ENCODE measurements at regions not wholly inside any gene's neighbourhood (a gene's known extent, or its start where the extent isn't known, plus 50 kb on each side); places are given as distances from the start of the nearest gene placed in this dataset.

- peaks cover 6% of the 10 kb centered on the region for H3K36me3 Mint-ChIP-seq
- H3K27me3 Mint-ChIP-seq: no peaks in the 10 kb centered on the region
- no peak overlapping the region for H3K27ac Mint-ChIP-seq
- no peak for DNase-seq (ENCODE audit: extremely low spot score, unreplicated experiment)
- H3K4me3 Mint-ChIP-seq: no peak overlapping the region
- no peak for TF ChIP-seq CTCF (conservative IDR thresholded peaks at IDR 0.05)
- peaks cover 9% of the 10 kb centered on the region for H3K4me1 Mint-ChIP-seq (ENCODE audit: unreplicated experiment)
- no peaks in the 10 kb centered on the region for H3K9me3 Mint-ChIP-seq
Measured at GRCh38 chr13:33973194-33973593, 155.2 kb downstream of the RFC3 start.

GRCh38 chr13:33976965-33977364 is 159.0 kb downstream of the RFC3 start:
- Mint-ChIP-seq H3K4me3 (no peak overlapping the region), H3K4me1 (ENCODE audit: unreplicated experiment) (no peaks in the 10 kb centered on the region), H3K36me3 (no peaks in the 10 kb centered on the region), H3K27me3 (no peaks in the 10 kb centered on the region), H3K9me3 (peaks cover 4% of the 10 kb centered on the region), H3K27ac (no peak overlapping the region)
- no peak for DNase-seq (ENCODE audit: extremely low spot score, unreplicated experiment)
- TF ChIP-seq CTCF (conservative IDR thresholded peaks at IDR 0.05): no peak

GRCh38 chr13:33978653-33979052 is 160.7 kb downstream of the RFC3 start:
- H3K36me3 Mint-ChIP-seq: no peaks in the 10 kb centered on the region
- no peaks in the 10 kb centered on the region for H3K27me3 Mint-ChIP-seq
- H3K9me3 Mint-ChIP-seq: peaks cover 4% of the 10 kb centered on the region
- no peak for DNase-seq (ENCODE audit: extremely low spot score, unreplicated experiment)
- no peaks in the 10 kb centered on the region for H3K4me1 Mint-ChIP-seq (ENCODE audit: unreplicated experiment)
- H3K27ac Mint-ChIP-seq: peak overlapping the region; percentile 66
- H3K4me3 Mint-ChIP-seq: no peak overlapping the region
- TF ChIP-seq CTCF (conservative IDR thresholded peaks at IDR 0.05): no peak

- no peaks in the 10 kb centered on the region for H3K4me1 Mint-ChIP-seq (ENCODE audit: unreplicated experiment)
- TF ChIP-seq CTCF (conservative IDR thresholded peaks at IDR 0.05): no peak
- H3K4me3 Mint-ChIP-seq: no peak overlapping the region
- no peaks in the 10 kb centered on the region for H3K36me3 Mint-ChIP-seq
- no peaks in the 10 kb centered on the region for H3K27me3 Mint-ChIP-seq
- no peak overlapping the region for H3K27ac Mint-ChIP-seq
- no peaks in the 10 kb centered on the region for H3K9me3 Mint-ChIP-seq
- DNase-seq (ENCODE audit: extremely low spot score, unreplicated experiment): no peak
Measured at GRCh38 chr13:33992881-33993336, 175.0 kb downstream of the RFC3 start.

GRCh38 chr13:33994198-33994597 is 176.2 kb downstream of the RFC3 start:
- TF ChIP-seq CTCF (conservative IDR thresholded peaks at IDR 0.05): no peak
- H3K4me3 Mint-ChIP-seq: no peak overlapping the region
- no peaks in the 10 kb centered on the region for H3K4me1 Mint-ChIP-seq (ENCODE audit: unreplicated experiment)
- no peaks in the 10 kb centered on the region for H3K27me3 Mint-ChIP-seq
- H3K9me3 Mint-ChIP-seq: no peaks in the 10 kb centered on the region
- no peaks in the 10 kb centered on the region for H3K36me3 Mint-ChIP-seq
- H3K27ac Mint-ChIP-seq: no peak overlapping the region
- DNase-seq (ENCODE audit: extremely low spot score, unreplicated experiment): no peak
